ENCODE measurements at regions not wholly inside any gene's neighbourhood (a gene's known extent, or its start where the extent isn't known, plus 50 kb on each side); places are given as distances from the start of the nearest gene placed in this dataset.

- no peak for DNase-seq
Measured at GRCh38 chr20:16947479-16947878, 199.3 kb downstream of the OTOR start.

- no peak for DNase-seq
Measured at GRCh38 chr20:16951876-16952275, 203.7 kb downstream of the OTOR start.

GRCh38 chr20:16952965-16953364 is 204.8 kb downstream of the OTOR start:
- no peak for DNase-seq

GRCh38 chr20:16953858-16954257 is 205.7 kb downstream of the OTOR start:
- DNase-seq: no peak

- DNase-seq: no peak
Measured at GRCh38 chr20:16955462-16955861, 207.3 kb downstream of the OTOR start.

GRCh38 chr20:16955971-16956370 is 207.8 kb downstream of the OTOR start:
- DNase-seq: no peak

GRCh38 chr20:16965401-16965800 is 217.2 kb downstream of the OTOR start:
- DNase-seq: no peak

- DNase-seq: no peak
Measured at GRCh38 chr20:16966276-16966880, 218.2 kb downstream of the OTOR start.

GRCh38 chr20:16968099-16968498 is 219.9 kb downstream of the OTOR start:
- DNase-seq: no peak

GRCh38 chr20:16970776-16971175 is 222.6 kb downstream of the OTOR start:
- DNase-seq: no peak

GRCh38 chr20:16974080-16974854 is 226.1 kb downstream of the OTOR start:
- DNase-seq: no peak

GRCh38 chr20:16974855-16975162 is 226.7 kb downstream of the OTOR start:
- no peak for DNase-seq

- DNase-seq: no peak
Measured at GRCh38 chr20:16975682-16976081, 227.5 kb downstream of the OTOR start.

- no peak for DNase-seq
Measured at GRCh38 chr20:16978497-16978896, 230.3 kb downstream of the OTOR start.

- DNase-seq: no peak
Measured at GRCh38 chr20:16982091-16982726, 234.1 kb downstream of the OTOR start.

- DNase-seq: no peak
Measured at GRCh38 chr20:16984481-16984880, 236.3 kb downstream of the OTOR start.

GRCh38 chr20:17003170-17003870 is 223.5 kb upstream of the PCSK2 start:
- DNase-seq: no peak

- DNase-seq: no peak
Measured at GRCh38 chr20:17010181-17010580, 216.7 kb upstream of the PCSK2 start.

GRCh38 chr20:17012546-17013226 is 214.2 kb upstream of the PCSK2 start:
- DNase-seq: no peak

- DNase-seq: no peak
Measured at GRCh38 chr20:17014217-17014616, 212.6 kb upstream of the PCSK2 start.

GRCh38 chr20:17014756-17015366 is 212.0 kb upstream of the PCSK2 start:
- DNase-seq: no peak

GRCh38 chr20:17017232-17017631 is 209.6 kb upstream of the PCSK2 start:
- no peak for DNase-seq

GRCh38 chr20:17021481-17021880 is 205.4 kb upstream of the PCSK2 start:
- DNase-seq: no peak
